ENCODE measurements at regions not wholly inside any gene's neighbourhood (a gene's known extent, or its start where the extent isn't known, plus 50 kb on each side); places are given as distances from the start of the nearest gene placed in this dataset.

DNA sequence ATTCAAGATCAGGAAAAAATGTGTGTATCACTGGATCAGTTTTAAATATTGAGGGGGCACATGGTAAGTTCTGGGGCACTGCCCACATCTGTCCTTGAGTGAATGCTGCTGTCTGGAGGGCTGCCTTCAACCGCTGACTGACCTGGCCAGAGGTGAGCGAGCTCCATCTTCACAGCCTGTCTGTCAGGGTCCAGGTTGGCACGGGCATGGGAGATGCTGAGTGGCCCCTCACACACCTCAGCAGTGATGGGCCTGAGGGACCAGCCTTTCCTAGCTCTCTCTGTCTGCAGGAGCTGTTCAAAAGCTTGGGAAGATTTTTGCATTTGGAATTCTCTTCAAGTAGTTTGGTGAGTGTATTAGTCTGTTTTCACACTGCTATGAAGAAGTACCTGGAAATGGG is 114.8 kb upstream of the ALKAL2 start:
- no peak overlapping the region for H4K91ac ChIP-seq (ENCODE audit: low read depth, low read length, poor library complexity)
- no peaks in the 10 kb centered on the region for H3K79me1 ChIP-seq (ENCODE audit: low read depth, low read length)
- no peak overlapping the region for H2AFZ ChIP-seq (ENCODE audit: low read length)
- H2BK5ac ChIP-seq (ENCODE audit: low read length): no peak overlapping the region
- no peak overlapping the region for H3K4me2 ChIP-seq (ENCODE audit: insufficient read depth, low read length, poor library complexity, severe bottlenecking)
- H3K4ac ChIP-seq (ENCODE audit: low read length): no peak overlapping the region
- no peak overlapping the region for H3K18ac ChIP-seq (ENCODE audit: low read length)
- no peak overlapping the region for H3K23ac ChIP-seq (ENCODE audit: low read depth, low read length, poor library complexity)
- H2BK120ac ChIP-seq (ENCODE audit: low read depth, low read length): no peak overlapping the region
- no peak overlapping the region for H3K9ac ChIP-seq (ENCODE audit: low read depth, low read length, poor library complexity)
- H3K27ac ChIP-seq (replicated peaks; ENCODE audit: low read length): no peak overlapping the region
- H2BK15ac ChIP-seq (ENCODE audit: low read length): no peak overlapping the region
- no peak for DNase-seq (ENCODE audit: low spot score)
- H2AK5ac ChIP-seq (ENCODE audit: low read depth, low read length): no peak overlapping the region
- no CpG with 5 or more reads among the region's 3 CpGs for WGBS, 2 donors (ENCODE audit: extremely low coverage in 2 of 2, insufficient read length in 2 of 2, insufficient replicate concordance in 1 of 2)
- peak overlapping the region in 1 of 2 donors; percentile 69 for H3K4me3 ChIP-seq (ENCODE audit: low read length in 2 of 2)
- H3K14ac ChIP-seq (ENCODE audit: low read length): no peak overlapping the region
- H3K27me3 ChIP-seq (ENCODE audit: control insufficient read depth in 3 of 3, insufficient read depth in 3 of 3, low read depth in 1 of 3, low read length in 3 of 3): no peaks in the 10 kb centered on the region
- peaks cover 4 to 10% of the 10 kb centered on the region in 2 donors for H3K9me3 ChIP-seq (replicated peaks in 1 of 2; ENCODE audit: control insufficient read depth in 2 of 2, insufficient read depth in 1 of 2, low read depth in 1 of 2, low read length in 2 of 2)
- no peak overlapping the region for H2BK12ac ChIP-seq (ENCODE audit: low read length)
- H3K36me3 ChIP-seq (replicated peaks in 1 of 2; ENCODE audit: control insufficient read depth in 2 of 2, insufficient read depth in 2 of 2, low read length in 2 of 2): no peaks in the 10 kb centered on the region
- no peaks in the 10 kb centered on the region for H3K4me1 ChIP-seq (ENCODE audit: control insufficient read depth in 2 of 2, insufficient read depth in 1 of 2, low read depth in 1 of 2, low read length in 2 of 2)
- H4K8ac ChIP-seq (ENCODE audit: low read depth, low read length): no peak overlapping the region

DNA sequence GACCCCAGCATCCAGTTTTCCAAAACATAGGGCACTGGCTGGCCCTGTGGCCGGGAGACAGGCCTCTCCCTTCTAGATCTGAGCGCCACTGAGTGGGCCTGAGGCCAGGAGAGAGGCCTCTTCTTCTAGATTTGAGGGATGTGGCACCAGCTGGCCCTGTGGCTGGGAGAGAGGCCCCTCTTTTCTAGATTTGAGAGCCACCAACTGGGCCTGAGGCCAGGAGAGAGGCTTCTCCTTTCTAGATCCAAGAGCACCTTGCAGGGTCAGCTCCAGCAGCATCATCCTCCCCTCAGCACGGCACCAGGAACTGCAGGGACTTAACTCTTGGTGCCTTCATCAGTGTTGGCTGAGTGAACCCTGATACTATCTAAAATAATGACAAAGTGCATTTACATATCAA is 114.3 kb upstream of the ALKAL2 start:
- no CpG with 5 or more reads among the region's 3 CpGs for WGBS, 2 donors (ENCODE audit: extremely low coverage in 2 of 2, insufficient read length in 2 of 2, insufficient replicate concordance in 1 of 2)
- H4K91ac ChIP-seq (ENCODE audit: low read depth, low read length, poor library complexity): no peak overlapping the region
- H3K4me2 ChIP-seq (ENCODE audit: insufficient read depth, low read length, poor library complexity, severe bottlenecking): no peak overlapping the region
- no peak overlapping the region for H3K23ac ChIP-seq (ENCODE audit: low read depth, low read length, poor library complexity)
- no peaks in the 10 kb centered on the region for H3K79me1 ChIP-seq (ENCODE audit: low read depth, low read length)
- H3K36me3 ChIP-seq (replicated peaks in 1 of 2; ENCODE audit: control insufficient read depth in 2 of 2, insufficient read depth in 2 of 2, low read length in 2 of 2): no peaks in the 10 kb centered on the region
- peaks cover 0 to 2% of the 10 kb centered on the region in 2 donors for H3K4me1 ChIP-seq (ENCODE audit: control insufficient read depth in 2 of 2, insufficient read depth in 1 of 2, low read depth in 1 of 2, low read length in 2 of 2)
- H2BK12ac ChIP-seq (ENCODE audit: low read length): no peak overlapping the region
- H3K4me3 ChIP-seq (ENCODE audit: low read length in 2 of 2): no peak overlapping the region
- no peak overlapping the region for H3K14ac ChIP-seq (ENCODE audit: low read length)
- H2BK120ac ChIP-seq (ENCODE audit: low read depth, low read length): no peak overlapping the region
- H2AFZ ChIP-seq (ENCODE audit: low read length): no peak overlapping the region
- H3K18ac ChIP-seq (ENCODE audit: low read length): no peak overlapping the region
- H2BK5ac ChIP-seq (ENCODE audit: low read length): no peak overlapping the region
- DNase-seq (ENCODE audit: low spot score): no peak
- no peak overlapping the region for H3K9ac ChIP-seq (ENCODE audit: low read depth, low read length, poor library complexity)
- no peak overlapping the region for H4K8ac ChIP-seq (ENCODE audit: low read depth, low read length)
- H2AK5ac ChIP-seq (ENCODE audit: low read depth, low read length): no peak overlapping the region
- H3K27ac ChIP-seq (replicated peaks; ENCODE audit: low read length): no peak overlapping the region
- peaks cover 4 to 10% of the 10 kb centered on the region in 2 donors for H3K9me3 ChIP-seq (replicated peaks in 1 of 2; ENCODE audit: control insufficient read depth in 2 of 2, insufficient read depth in 1 of 2, low read depth in 1 of 2, low read length in 2 of 2)
- no peak overlapping the region for H3K4ac ChIP-seq (ENCODE audit: low read length)
- no peak overlapping the region for H2BK15ac ChIP-seq (ENCODE audit: low read length)
- no peaks in the 10 kb centered on the region for H3K27me3 ChIP-seq (ENCODE audit: control insufficient read depth in 3 of 3, insufficient read depth in 3 of 3, low read depth in 1 of 3, low read length in 3 of 3)

DNA sequence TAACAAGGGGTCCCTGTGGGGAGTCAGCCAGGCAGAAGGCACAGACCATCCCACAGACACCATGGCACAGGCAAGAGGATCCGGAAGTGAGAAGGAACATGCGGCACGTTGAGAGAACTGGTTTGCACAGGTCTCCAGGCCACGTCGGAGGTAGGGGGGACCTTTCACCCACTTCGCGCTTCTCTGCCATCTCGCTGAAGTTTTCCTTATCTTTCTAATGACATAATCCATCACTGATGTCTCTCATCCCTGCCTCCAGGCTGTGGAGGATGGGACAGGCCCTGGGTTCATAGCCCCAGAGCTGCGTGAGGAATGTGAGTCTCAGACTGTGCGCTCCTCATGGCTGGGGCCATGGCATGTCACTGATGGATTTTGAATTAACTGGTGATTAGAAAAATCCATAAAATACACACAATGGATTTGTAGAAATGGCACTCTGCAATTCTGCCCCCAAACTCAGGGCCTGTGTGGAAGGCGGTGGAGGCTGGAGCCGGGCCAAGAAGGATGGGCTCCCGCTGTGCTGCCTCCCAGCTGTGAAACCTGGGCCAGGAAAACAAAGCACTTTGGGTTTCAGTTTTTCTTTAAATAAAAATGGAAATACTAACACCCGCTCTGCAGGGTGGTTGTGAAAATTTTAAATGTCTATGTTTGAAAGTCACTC is 113.3 kb upstream of the ALKAL2 start:
- no peak overlapping the region for H3K23ac ChIP-seq (ENCODE audit: low read depth, low read length, poor library complexity)
- H3K36me3 ChIP-seq (replicated peaks in 1 of 2; ENCODE audit: control insufficient read depth in 2 of 2, insufficient read depth in 2 of 2, low read length in 2 of 2): no peaks in the 10 kb centered on the region
- H2BK5ac ChIP-seq (ENCODE audit: low read length): no peak overlapping the region
- no peak overlapping the region for H3K4ac ChIP-seq (ENCODE audit: low read length)
- no peak overlapping the region for H4K8ac ChIP-seq (ENCODE audit: low read depth, low read length)
- no CpG with 5 or more reads among the region's 14 CpGs for WGBS, 2 donors (ENCODE audit: extremely low coverage in 2 of 2, insufficient read length in 2 of 2, insufficient replicate concordance in 1 of 2)
- H3K9ac ChIP-seq (ENCODE audit: low read depth, low read length, poor library complexity): no peak overlapping the region
- no peak overlapping the region for H2AK5ac ChIP-seq (ENCODE audit: low read depth, low read length)
- no peak for DNase-seq (ENCODE audit: low spot score)
- no peak overlapping the region for H2BK120ac ChIP-seq (ENCODE audit: low read depth, low read length)
- H3K4me3 ChIP-seq (ENCODE audit: low read length in 2 of 2): no peak overlapping the region
- H3K18ac ChIP-seq (ENCODE audit: low read length): no peak overlapping the region
- H3K79me1 ChIP-seq (ENCODE audit: low read depth, low read length): no peaks in the 10 kb centered on the region
- H2BK15ac ChIP-seq (ENCODE audit: low read length): no peak overlapping the region
- H3K27ac ChIP-seq (replicated peaks; ENCODE audit: low read length): no peak overlapping the region
- peaks cover 0 to 2% of the 10 kb centered on the region in 2 donors for H3K4me1 ChIP-seq (ENCODE audit: control insufficient read depth in 2 of 2, insufficient read depth in 1 of 2, low read depth in 1 of 2, low read length in 2 of 2)
- H3K9me3 ChIP-seq (replicated peaks in 1 of 2; ENCODE audit: control insufficient read depth in 2 of 2, insufficient read depth in 1 of 2, low read depth in 1 of 2, low read length in 2 of 2): peaks cover 4 to 10% of the 10 kb centered on the region in 2 donors
- no peak overlapping the region for H4K91ac ChIP-seq (ENCODE audit: low read depth, low read length, poor library complexity)
- no peak overlapping the region for H3K14ac ChIP-seq (ENCODE audit: low read length)
- no peak overlapping the region for H2BK12ac ChIP-seq (ENCODE audit: low read length)
- H3K4me2 ChIP-seq (ENCODE audit: insufficient read depth, low read length, poor library complexity, severe bottlenecking): no peak overlapping the region
- no peak overlapping the region for H2AFZ ChIP-seq (ENCODE audit: low read length)
- no peaks in the 10 kb centered on the region for H3K27me3 ChIP-seq (ENCODE audit: control insufficient read depth in 3 of 3, insufficient read depth in 3 of 3, low read depth in 1 of 3, low read length in 3 of 3)

DNA sequence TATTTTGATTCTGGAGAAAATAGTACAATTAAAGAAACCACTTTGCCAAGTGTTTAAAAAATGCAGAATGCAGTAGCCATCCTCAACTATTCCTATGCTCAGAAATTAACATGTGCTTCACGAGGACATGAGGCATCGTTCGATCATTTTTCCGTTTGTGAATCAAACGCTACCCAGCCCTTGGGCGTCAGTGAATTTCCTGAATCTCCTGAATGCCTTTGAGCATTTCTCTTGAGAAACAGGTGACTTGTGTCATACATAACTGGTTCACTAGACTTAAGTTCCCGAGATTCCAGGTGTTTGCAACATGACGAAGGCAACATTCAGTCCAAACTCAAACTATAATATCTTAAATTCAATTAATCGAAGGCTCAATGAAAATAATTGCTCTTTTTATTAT is 110.0 kb upstream of the ALKAL2 start:
- Histone ChIP-seq H4K91ac (ENCODE audit: low read depth, low read length, poor library complexity) (no peak overlapping the region), H2BK5ac (ENCODE audit: low read length) (no peak overlapping the region), H3K14ac (ENCODE audit: low read length) (no peak overlapping the region), H3K79me1 (ENCODE audit: low read depth, low read length) (no peaks in the 10 kb centered on the region), H4K8ac (ENCODE audit: low read depth, low read length) (no peak overlapping the region), H3K4me1 (ENCODE audit: control insufficient read depth in 2 of 2, insufficient read depth in 1 of 2, low read depth in 1 of 2, low read length in 2 of 2) (peaks cover 16 to 20% of the 10 kb centered on the region in 2 donors), H3K36me3 (replicated peaks in 1 of 2; ENCODE audit: control insufficient read depth in 2 of 2, insufficient read depth in 2 of 2, low read length in 2 of 2) (no peaks in the 10 kb centered on the region), H3K9me3 (replicated peaks in 1 of 2; ENCODE audit: control insufficient read depth in 2 of 2, insufficient read depth in 1 of 2, low read depth in 1 of 2, low read length in 2 of 2) (peaks cover 3 to 5% of the 10 kb centered on the region in 2 donors), H3K9ac (ENCODE audit: low read depth, low read length, poor library complexity) (no peak overlapping the region), H2BK12ac (ENCODE audit: low read length) (no peak overlapping the region), H3K4ac (ENCODE audit: low read length) (no peak overlapping the region), H2BK120ac (ENCODE audit: low read depth, low read length) (no peak overlapping the region), H3K27ac (replicated peaks; ENCODE audit: low read length) (no peak overlapping the region), H3K23ac (ENCODE audit: low read depth, low read length, poor library complexity) (no peak overlapping the region), H3K4me2 (ENCODE audit: insufficient read depth, low read length, poor library complexity, severe bottlenecking) (no peak overlapping the region), H2BK15ac (ENCODE audit: low read length) (no peak overlapping the region), H3K18ac (ENCODE audit: low read length) (no peak overlapping the region), H3K27me3 (ENCODE audit: control insufficient read depth in 3 of 3, insufficient read depth in 3 of 3, low read depth in 1 of 3, low read length in 3 of 3) (no peaks in the 10 kb centered on the region), H2AK5ac (ENCODE audit: low read depth, low read length) (no peak overlapping the region), H3K4me3 (ENCODE audit: low read length in 2 of 2) (no peak overlapping the region), H2AFZ (ENCODE audit: low read length) (no peak overlapping the region)
- DNase-seq (ENCODE audit: low spot score): no peak
- 100% methylated on average over 1 of the region's 9 CpGs; no CpG with 5 or more reads in 1 of the 2 donors for WGBS, 2 donors (ENCODE audit: extremely low coverage in 2 of 2, insufficient read length in 2 of 2, insufficient replicate concordance in 1 of 2)

Measured in neuronal stem cell (in vitro differentiated cells).